SK-N-SH (cell line): ENCODE measurements at regions not wholly inside any gene's neighbourhood (a gene's known extent, or its start where the extent isn't known, plus 50 kb on each side); places are given as distances from the start of the nearest gene placed in this dataset.
A peak's percentile ranks its signal among the peaks of the same experiment; 100 is the strongest.

Source experiments
- CTCF ChIA-PET: fragments of 300-600, 350-600 bp; formaldehyde crosslinking; extraction: SDS; loops from one replicate; lab custom pipeline; 2021; lab: Yijun Ruan, JAX
- POLR2A ChIA-PET: fragments of 350-600 bp; sonication (Branson Sonifier 250); formaldehyde crosslinking; extraction: SDS; loops from one replicate; lab custom pipeline; 2020; ENCODE audit warnings: antibody characterized with exemption, inconsistent platforms; lab: Yijun Ruan, JAX
- DNase-seq: peaks from one replicate; pipeline ENCODE4 v3.0.0; 2012
- H2AFZ ChIP-seq: fragments of 200-600 bp; sonication (generic); 2 replicates; pipeline ENCODE4 v1.8.1; 2016; ENCODE audit warnings: antibody characterized with exemption, mild to moderate bottlenecking, low read depth
- H3F3A ChIP-seq: fragments of 200-600 bp; sonication (generic); replicated peaks from 2 replicates; pipeline ENCODE3; 2016; ENCODE audit warnings: antibody characterized with exemption, mild to moderate bottlenecking; ENCODE audit not compliant: insufficient read depth
- H3K27ac ChIP-seq, 2 experiments: fragments of 200-500 bp in 1 of 2; fragments of 200-600 bp in 1 of 2; sonication (Bioruptor generic) in 1 of 2; sonication (generic), shearing (Covaris generic) in 1 of 2; 2 replicates each; pipeline versions ENCODE4 v1.5.1 to v1.6.1; 2014 to 2016; ENCODE audit warnings: low read depth in 2 of 2, inconsistent platforms in 1 of 2, low read length in 1 of 2, mild to moderate bottlenecking in 1 of 2, mixed read lengths in 1 of 2
- H3K27me3 ChIP-seq: fragments of 200-600 bp; sonication (generic), shearing (Covaris generic); 2 replicates; pipeline ENCODE4 v1.6.1; 2016; ENCODE audit warnings: mixed run types; ENCODE audit not compliant: insufficient read depth
- H3K36me3 ChIP-seq, 2 experiments: fragments of 200-500 bp in 1 of 2; fragments of 200-600 bp in 1 of 2; sonication (Bioruptor generic) in 1 of 2; sonication (generic) in 1 of 2; replicated peaks in 1 of 2; 2 replicates each; pipeline versions ENCODE3 to v1.5.1; 2014 to 2016; ENCODE audit warnings: low read length in 1 of 2, mild to moderate bottlenecking in 1 of 2; ENCODE audit not compliant: insufficient read depth in 2 of 2, control insufficient read depth in 1 of 2
- H3K4me1 ChIP-seq, 2 experiments: fragments of 200-500 bp in 1 of 2; fragments of 200-600 bp in 1 of 2; sonication (Bioruptor generic) in 1 of 2; sonication (generic), shearing (Covaris generic) in 1 of 2; 2 replicates each; pipeline versions ENCODE4 v1.5.1 to v1.6.1; 2014 to 2016; ENCODE audit warnings: low read depth in 1 of 2, low read length in 1 of 2, mixed run types in 1 of 2; ENCODE audit not compliant: insufficient read depth in 2 of 2, control insufficient read depth in 1 of 2
- H3K4me2 ChIP-seq: fragments of 200-600 bp; sonication (generic), shearing (Covaris generic); 2 replicates; pipeline ENCODE4 v1.6.1; 2017; ENCODE audit warnings: mixed run types
- H3K4me3 ChIP-seq, 2 experiments: fragments of 200-500 bp in 1 of 2; fragments of 200-600 bp in 1 of 2; sonication (Bioruptor generic) in 1 of 2; sonication (generic), shearing (Covaris generic) in 1 of 2; 2 replicates each; pipeline versions ENCODE4 v1.5.1 to v1.8.1; 2014 to 2016; ENCODE audit warnings: low read depth in 2 of 2, inconsistent platforms in 1 of 2, low read length in 1 of 2, mild to moderate bottlenecking in 1 of 2, mixed read lengths in 1 of 2, moderate library complexity in 1 of 2
- H3K79me2 ChIP-seq: fragments of 200-600 bp; sonication (generic); 2 replicates; pipeline ENCODE4 v1.8.1; 2017; ENCODE audit warnings: mild to moderate bottlenecking; ENCODE audit not compliant: insufficient read depth
- H3K9ac ChIP-seq: fragments of 200-600 bp; sonication (generic); 2 replicates; pipeline ENCODE4 v1.6.1; 2017; ENCODE audit warnings: mixed run types
- H3K9me2 ChIP-seq: fragments of 200-600 bp; sonication (generic); 2 replicates; pipeline ENCODE4 v1.6.1; 2017; ENCODE audit warnings: mixed run types
- H3K9me3 ChIP-seq: fragments of 200-600 bp; sonication (generic); 2 replicates; pipeline ENCODE4 v1.6.1; 2017; ENCODE audit warnings: mixed run types, mild to moderate bottlenecking, moderate library complexity
- H4K20me1 ChIP-seq: fragments of 200-600 bp; sonication (generic); 2 replicates; pipeline ENCODE4 v1.6.1; 2017; ENCODE audit warnings: mild to moderate bottlenecking, mixed run types; ENCODE audit not compliant: insufficient read depth
- CTCF ChIP-seq: fragments of 200-600 bp; sonication (generic); IDR thresholded peaks from 2 replicates; pipeline ENCODE4 v1.6.1; 2017; ENCODE audit warnings: antibody characterized with exemption, mild to moderate bottlenecking, moderate library complexity
- FOXM1 ChIP-seq: IDR thresholded peaks from 2 replicates; pipeline ENCODE4 v1.4.0; 2012; ENCODE audit warnings: low read depth, mild to moderate bottlenecking
- MAX ChIP-seq: IDR thresholded peaks from 2 replicates; pipeline ENCODE4 v1.4.0; 2012; ENCODE audit warnings: low read depth
- MXI1 ChIP-seq: IDR thresholded peaks from 2 replicates; pipeline ENCODE4 v1.6.1; 2012; ENCODE audit warnings: mild to moderate bottlenecking, low read depth, low read length, improper control_type of control experiment
- PBX3 ChIP-seq: IDR thresholded peaks from 2 replicates; pipeline ENCODE4; 2012
- POLR2AphosphoS5 ChIP-seq: IDR thresholded peaks from 2 replicates; pipeline ENCODE4 v1.6.1; 2012; ENCODE audit warnings: low read depth, low read length
- RCOR1 ChIP-seq: fragments of 150-350 bp; IDR thresholded peaks from 2 replicates; pipeline ENCODE4 v1.6.1; 2017; ENCODE audit warnings: antibody characterized with exemption, low read length
- RFX5 ChIP-seq: IDR thresholded peaks from 2 replicates; pipeline ENCODE4 v1.6.1; 2012; ENCODE audit warnings: mild to moderate bottlenecking, improper control_type of control experiment, low read length
- SIN3A ChIP-seq: IDR thresholded peaks from 2 replicates; pipeline ENCODE4 v1.6.1; 2012; ENCODE audit warnings: low read depth, mild to moderate bottlenecking, low read length, moderate library complexity, borderline replicate concordance
- SMC3 ChIP-seq: IDR thresholded peaks from 2 replicates; pipeline ENCODE4 v1.6.1; 2012; ENCODE audit warnings: low read depth, low read length, improper control_type of control experiment
- TEAD4 ChIP-seq: IDR thresholded peaks from 2 replicates; pipeline ENCODE4 v1.4.0; 2012; ENCODE audit warnings: mild to moderate bottlenecking, borderline replicate concordance; ENCODE audit not compliant: insufficient read depth
- USF1 ChIP-seq: IDR thresholded peaks from 2 replicates; pipeline ENCODE4 v1.4.0; 2012; ENCODE audit warnings: low read depth, borderline replicate concordance
- WGBS: methylation state at CpG from one replicate; pipeline ENCODE4 v1.1.6; 2017; ENCODE audit warnings: low lambda C conversion rate; 5-methylcytosine and 5-hydroxymethylcytosine counted together

- no peak overlapping the region for H3K4me2 ChIP-seq
- 0 out of 2 replicates have a peak, but pooled peaks have one; percentile 11 for TF ChIP-seq CTCF
- TF ChIP-seq POLR2AphosphoS5, result no peak
- TF ChIP-seq, all 33 proteins: peak for 1
- H3K4me1 ChIP-seq, result peaks cover 2 to 6% of the 10 kb centered on the region in 2 experiments
- H2AFZ ChIP-seq, result no peak overlapping the region
- no peaks in the 10 kb centered on the region; the same call in 1 of the 2 replicates for H3K27me3 ChIP-seq
- no peak overlapping the region for H3K9ac ChIP-seq
- CTCF ChIA-PET, result interaction anchor here (0.8 to 2.1 kb wide), 2 partner anchors 35 to 323 kb away, joined by 3 to 4 read pairs; no protein-coding TSS in a partner anchor
- H3K4me3 ChIP-seq, result no peak overlapping the region
- POLR2A ChIA-PET, result no interaction called here
- no peaks in the 10 kb centered on the region for H4K20me1 ChIP-seq
- no peak for DNase-seq
- 54% methylated on average over 3 of the region's 3 CpGs for WGBS
- no peaks in the 10 kb centered on the region for H3K79me2 ChIP-seq
- H3K27ac ChIP-seq, result no peak overlapping the region
- H3K9me3 ChIP-seq, result no peaks in the 10 kb centered on the region
- H3F3A ChIP-seq, result peaks cover 6% of the 10 kb centered on the region
- no peaks in the 10 kb centered on the region for H3K36me3 ChIP-seq
- no peaks in the 10 kb centered on the region for H3K9me2 ChIP-seq
These were observed 93.0 kb upstream of the KLHL29 start for GRCh38 chr2:23292024-23292423.

- Histone ChIP-seq H3F3A (no peaks in the 10 kb centered on the region), H3K27ac (no peak overlapping the region), H3K9ac (no peak overlapping the region), H3K9me2 (no peaks in the 10 kb centered on the region), H3K4me2 (0 out of 2 replicates have a peak overlapping the region, but pooled peaks have one; percentile 6), H3K79me2 (no peaks in the 10 kb centered on the region), H3K36me3 (no peaks in the 10 kb centered on the region), H3K27me3 (no peaks in the 10 kb centered on the region; the same call in 1 of the 2 replicates), H2AFZ (no peak overlapping the region), H4K20me1 (no peaks in the 10 kb centered on the region), H3K9me3 (no peaks in the 10 kb centered on the region), H3K4me3 (no peak overlapping the region), H3K4me1 (no peaks in the 10 kb centered on the region; a peak in 1 of 4 replicates)
- no peak for TF ChIP-seq RCOR1
- peak; percentile 15; the same call in 1 of the 2 replicates for TF ChIP-seq PBX3
- POLR2A ChIA-PET, result no interaction called here
- CTCF ChIA-PET, result interaction anchor here (0.8 to 2.1 kb wide), 2 partner anchors 20 to 34 kb away, joined by 4 read pairs; no protein-coding TSS in a partner anchor
- DNase-seq, result no peak
- WGBS, result 44% methylated on average over 4 of the region's 6 CpGs
These were observed 91.9 kb upstream of the KLHL29 start for GRCh38 chr2:23293063-23293462.

- ChIA-PET CTCF (interaction anchor here (2.1 kb wide), 1 partner anchor 33 kb away, joined by 4 read pairs; no protein-coding TSS in a partner anchor), POLR2A (no interaction called here)
- H3K4me3 ChIP-seq, result no peak overlapping the region
- no peak overlapping the region for H2AFZ ChIP-seq
- no peak overlapping the region for H3K9ac ChIP-seq
- no peak for DNase-seq
- no peaks in the 10 kb centered on the region for H3K9me3 ChIP-seq
- H3K79me2 ChIP-seq, result no peaks in the 10 kb centered on the region
- H3K27ac ChIP-seq, result no peak overlapping the region
- 0 out of 2 replicates have a peak overlapping the region, but pooled peaks have one; percentile 6 for H3K4me2 ChIP-seq
- H4K20me1 ChIP-seq, result no peaks in the 10 kb centered on the region
- H3K9me2 ChIP-seq, result no peaks in the 10 kb centered on the region
- H3K27me3 ChIP-seq, result no peaks in the 10 kb centered on the region; the same call in 1 of the 2 replicates
- TF ChIP-seq TEAD4, result no peak
- no peak for TF ChIP-seq USF1
- no peak for TF ChIP-seq MXI1
- TF ChIP-seq FOXM1, result no peak
- TF ChIP-seq SIN3A, result no peak
- no peak for TF ChIP-seq RFX5
- TF ChIP-seq SMC3, result no peak
- no peak for TF ChIP-seq MAX
- TF ChIP-seq CTCF, result no peak
- H3K4me1 ChIP-seq, result no peaks in the 10 kb centered on the region; a peak in 1 of 4 replicates
- H3F3A ChIP-seq, result no peaks in the 10 kb centered on the region
- 43% methylated on average over 7 of the region's 7 CpGs for WGBS
- no peaks in the 10 kb centered on the region for H3K36me3 ChIP-seq
These were observed 91.2 kb upstream of the KLHL29 start for GRCh38 chr2:23293731-23294130.
